GM23338 (cell line): ENCODE measurements at regions not wholly inside any gene's neighbourhood (a gene's known extent, or its start where the extent isn't known, plus 50 kb on each side); places are given as distances from the start of the nearest gene placed in this dataset.

Experiments
- ATAC-seq: fragments of 200-7000 bp; cut with Tn5 transposase; 3 replicates; pipeline ENCODE4 v1.9.1; 2020
- DNase-seq: peaks from one replicate; pipeline ENCODE4 v3.0.0-alpha.2; 2015; ENCODE audit warnings: low spot score
- H2AFZ ChIP-seq: fragments of 200-600 bp; sonication (generic); 2 replicates; pipeline ENCODE4 v1.8.0; 2016; ENCODE audit warnings: antibody characterized with exemption, mild to moderate bottlenecking, moderate library complexity
- H3F3A ChIP-seq: fragments of 200-600 bp; sonication (generic); replicated peaks from 2 replicates; pipeline ENCODE4 v1.8.0; 2017; ENCODE audit warnings: antibody characterized with exemption, mixed run types, low read depth
- H3K27ac ChIP-seq: fragments of 200-600 bp; sonication (generic); 2 replicates; pipeline ENCODE4 v1.6.1; 2016; ENCODE audit warnings: low read depth
- H3K27me3 ChIP-seq: fragments of 200-600 bp; sonication (generic); 2 replicates; pipeline ENCODE4 v1.8.0; 2016; ENCODE audit warnings: mild to moderate bottlenecking, mixed run types, moderate library complexity; ENCODE audit not compliant: insufficient read depth
- H3K36me3 ChIP-seq: fragments of 200-600 bp; sonication (generic); 2 replicates; pipeline ENCODE4 v1.8.0; 2016; ENCODE audit warnings: mild to moderate bottlenecking; ENCODE audit not compliant: insufficient read depth
- H3K4me1 ChIP-seq: fragments of 200-600 bp; sonication (generic); 2 replicates; pipeline ENCODE4 v1.8.0; 2016; ENCODE audit warnings: mild to moderate bottlenecking, moderate library complexity; ENCODE audit not compliant: insufficient read depth
- H3K4me2 ChIP-seq: fragments of 200-600 bp; sonication (generic); 2 replicates; pipeline ENCODE4 v1.7.1; 2017; ENCODE audit warnings: mixed run types
- H3K4me3 ChIP-seq: fragments of 200-600 bp; sonication (generic); 2 replicates; pipeline ENCODE4 v1.6.1; 2016; ENCODE audit warnings: mixed run types
- H3K79me2 ChIP-seq: fragments of 200-600 bp; sonication (generic); replicated peaks from 2 replicates; pipeline ENCODE4 v1.8.0; 2017; ENCODE audit warnings: mild to moderate bottlenecking; ENCODE audit not compliant: insufficient read depth
- H3K9me2 ChIP-seq: fragments of 200-600 bp; sonication (generic); 2 replicates; pipeline ENCODE4 v1.8.0; 2017; ENCODE audit not compliant: insufficient read depth
- H4K20me1 ChIP-seq: fragments of 200-600 bp; sonication (generic); replicated peaks from 2 replicates; pipeline ENCODE4 v1.8.0; 2017; ENCODE audit warnings: mild to moderate bottlenecking; ENCODE audit not compliant: insufficient read depth
- H3K27ac Mint-ChIP-seq: 2 replicates; pipeline ENCODE4 v1.8.0; 2020; ENCODE audit warnings: inconsistent platforms, mild to moderate bottlenecking, moderate library complexity, mixed read lengths
- H3K27me3 Mint-ChIP-seq: 3 replicates; pipeline ENCODE4 v1.8.0; 2022; ENCODE audit warnings: low read depth, mild to moderate bottlenecking, moderate library complexity, mixed read lengths, inconsistent platforms; ENCODE audit not compliant: insufficient read depth, poor library complexity
- H3K36me3 Mint-ChIP-seq: 3 replicates; pipeline ENCODE4 v1.8.0; 2021; ENCODE audit warnings: low read depth, mild to moderate bottlenecking, inconsistent platforms, moderate library complexity, mixed read lengths
- H3K4me1 Mint-ChIP-seq: 3 replicates; pipeline ENCODE4 v1.8.0; 2020; ENCODE audit warnings: mild to moderate bottlenecking, inconsistent platforms, mixed read lengths
- H3K4me3 Mint-ChIP-seq: 3 replicates; pipeline ENCODE4 v1.8.0; 2021; ENCODE audit warnings: moderate library complexity, mild to moderate bottlenecking, inconsistent platforms, mixed read lengths
- H3K9me3 Mint-ChIP-seq: 3 replicates; pipeline ENCODE4 v1.8.0; 2020; ENCODE audit warnings: moderate library complexity, mild to moderate bottlenecking, inconsistent platforms, mixed read lengths
- CREB1 ChIP-seq: fragments of 250-450 bp; sonication (Bioruptor Pico); IDR thresholded peaks from 2 replicates; pipeline ENCODE4 v1.5.0; 2020; ENCODE audit warnings: low read depth, mild to moderate bottlenecking, moderate library complexity
- CTCF ChIP-seq, 2 experiments: fragments of 200-600 bp in 1 of 2; sonication (generic) in 1 of 2; conservative IDR thresholded peaks; 2 replicates each; pipeline versions ENCODE4 v1.5.1 to v1.6.1; 2016 to 2017; ENCODE audit warnings: antibody characterized with exemption in 2 of 2, low read depth in 2 of 2, mild to moderate bottlenecking in 2 of 2, moderate library complexity in 1 of 2
- ETS1 ChIP-seq: IDR thresholded peaks from 2 replicates; pipeline ENCODE4 v1.6.1; 2016; ENCODE audit warnings: antibody characterized with exemption
- EZH2 ChIP-seq: fragments of 200-600 bp; sonication (generic); IDR thresholded peaks from one replicate; pipeline ENCODE4 v1.8.0; 2017; ENCODE audit warnings: antibody characterized with exemption, mild to moderate bottlenecking, low read depth; ENCODE audit not compliant: unreplicated experiment
- EZH2phosphoT487 ChIP-seq: fragments of 200-600 bp; sonication (generic); IDR thresholded peaks from one replicate; pipeline ENCODE4 v1.8.1; 2018; ENCODE audit warnings: antibody characterized with exemption; ENCODE audit not compliant: unreplicated experiment
- JUNB ChIP-seq: IDR thresholded peaks from one replicate; pipeline ENCODE4 v1.6.1; 2016; ENCODE audit warnings: antibody characterized with exemption; ENCODE audit not compliant: unreplicated experiment
- NANOG ChIP-seq: IDR thresholded peaks from 2 replicates; pipeline ENCODE4 v1.6.1; 2016; ENCODE audit warnings: antibody characterized with exemption, borderline replicate concordance
- POLR2AphosphoS5 ChIP-seq: IDR thresholded peaks from 2 replicates; pipeline ENCODE4 v1.6.1; 2016; ENCODE audit warnings: antibody characterized with exemption, low read depth
- REST ChIP-seq: IDR thresholded peaks from one replicate; pipeline ENCODE4 v1.6.1; 2018; ENCODE audit warnings: antibody characterized with exemption; ENCODE audit not compliant: unreplicated experiment
- STAT1 ChIP-seq: IDR thresholded peaks from one replicate; pipeline ENCODE4 v1.6.1; 2016; ENCODE audit warnings: antibody characterized with exemption; ENCODE audit not compliant: unreplicated experiment
- ZNF114 ChIP-seq: fragments of 250-450 bp; sonication (Bioruptor Pico); IDR thresholded peaks from 2 replicates; pipeline ENCODE4 v1.5.0; 2020; ENCODE audit warnings: mild to moderate bottlenecking, moderate library complexity
- ZNF331 ChIP-seq: fragments of 250-450 bp; sonication (Bioruptor Pico); IDR thresholded peaks from 2 replicates; pipeline ENCODE4 v1.5.0; 2020; ENCODE audit warnings: low read depth, mild to moderate bottlenecking, moderate library complexity
- ZNF462 ChIP-seq: fragments of 250-450 bp; sonication (Bioruptor Pico); IDR thresholded peaks from 2 replicates; pipeline ENCODE4 v1.5.0; 2020; ENCODE audit warnings: mild to moderate bottlenecking, moderate library complexity

- no peak overlapping the region for H3K4me3 ChIP-seq
- no peak for ATAC-seq
Observed at GRCh38 chr12:87822923-87823322, 206.3 kb downstream of the C12orf50 start.

More at GRCh38 chr12:87822923-87823322, 206.3 kb downstream of the C12orf50 start:
- Histone ChIP-seq H3K79me2 (no peaks in the 10 kb centered on the region), H4K20me1 (no peaks in the 10 kb centered on the region), H3K27ac (no peak overlapping the region), H2AFZ (no peak overlapping the region), H3K9me2 (no peaks in the 10 kb centered on the region), H3K4me2 (no peak overlapping the region), H3K36me3 (no peaks in the 10 kb centered on the region), H3F3A (no peaks in the 10 kb centered on the region), H3K4me1 (no peaks in the 10 kb centered on the region), H3K27me3 (no peaks in the 10 kb centered on the region)
- peaks cover 3% of the 10 kb centered on the region; the same call in 2 of the 3 replicates for H3K4me1 Mint-ChIP-seq
- TF ChIP-seq ETS1 (no peak), EZH2phosphoT487 (no peak), CTCF (conservative IDR thresholded peaks at IDR 0.05; ENCODE audit: low read depth in 2 of 2) (no peak), CREB1 (CRISPR knock-in tag) (no peak), POLR2AphosphoS5 (no peak), ZNF462 (CRISPR knock-in tag) (no peak), ZNF114 (CRISPR knock-in tag) (no peak), JUNB (no peak), NANOG (no peak), STAT1 (no peak), EZH2 (no peak), ZNF331 (CRISPR knock-in tag) (no peak), REST (no peak)
- H3K27ac Mint-ChIP-seq: no peak overlapping the region
- no peaks in the 10 kb centered on the region for H3K9me3 Mint-ChIP-seq
- no peak overlapping the region for H3K4me3 Mint-ChIP-seq
- no peaks in the 10 kb centered on the region for H3K36me3 Mint-ChIP-seq
- H3K27me3 Mint-ChIP-seq: no peaks in the 10 kb centered on the region
- no peak for DNase-seq
